ENCODE measurements at regions not wholly inside any gene's neighbourhood (a gene's known extent, or its start where the extent isn't known, plus 50 kb on each side); places are given as distances from the start of the nearest gene placed in this dataset.

- H3K27me3 ChIP-seq (ENCODE audit: control insufficient read depth, insufficient read depth, low read length) = no peaks in the 10 kb centered on the region
- POLR2A ChIA-PET = no interaction called here
- H3K4me3 ChIP-seq (ENCODE audit: low read depth in 2 of 2, low read length in 2 of 2) = no peak overlapping the region
- H3K36me3 ChIP-seq (ENCODE audit: control insufficient read depth, insufficient read depth, low read length) = no peaks in the 10 kb centered on the region
- intact Hi-C loops (cut with micrococcal nuclease; ENCODE audit: unreplicated experiment) = no loop called here
- no TSS peak for BruUV-seq (replicated peaks)
- DNase-seq (ENCODE audit: low read depth, low spot score) = no peak
- TF ChIP-seq POLR2AphosphoS5 (IDR thresholded peaks at IDR 0.05; ENCODE audit: low read depth, low read length) (no peak), CTCF (IDR thresholded peaks at IDR 0.05) (no peak), TCF7L2 (IDR thresholded peaks at IDR 0.05; ENCODE audit: low read depth, low read length) (no peak), REST (IDR thresholded peaks at IDR 0.05; ENCODE audit: insufficient read depth in 1 of 2, low read depth in 2 of 2, low read length in 1 of 2) (no peak), SIN3A (IDR thresholded peaks at IDR 0.05; ENCODE audit: borderline replicate concordance, insufficient read depth, low read depth, low read length) (no peak)
- no peaks in the 10 kb centered on the region for H3K4me1 ChIP-seq (ENCODE audit: control insufficient read depth, insufficient read depth, low read length)
- in situ Hi-C loops (cut with HindIII; ENCODE audit: low pct_unique_long_range_greater_than_20kb, low sequenced_read_pairs) = no loop called here
- no peaks in the 10 kb centered on the region for H3K9me3 ChIP-seq (ENCODE audit: control insufficient read depth, insufficient read depth, low read depth, low read length)
- no peak overlapping the region for H3K27ac ChIP-seq (ENCODE audit: low read length)
- no peak for ATAC-seq
- CTCF ChIA-PET = no interaction called here
Observed at GRCh38 chr12:16870845-16871244, 264.9 kb upstream of the LMO3 start.

- no peak for DNase-seq (ENCODE audit: low read depth, low spot score)
- no peaks in the 10 kb centered on the region for H3K36me3 ChIP-seq (ENCODE audit: control insufficient read depth, insufficient read depth, low read length)
- no peak overlapping the region for H3K27ac ChIP-seq (ENCODE audit: low read length)
- in situ Hi-C loops (cut with HindIII; ENCODE audit: low pct_unique_long_range_greater_than_20kb, low sequenced_read_pairs) = no loop called here
- intact Hi-C loops (cut with micrococcal nuclease; ENCODE audit: unreplicated experiment) = no loop called here
- H3K4me1 ChIP-seq (ENCODE audit: control insufficient read depth, insufficient read depth, low read length) = no peaks in the 10 kb centered on the region
- CTCF ChIA-PET = no interaction called here
- no peak overlapping the region for H3K4me3 ChIP-seq (ENCODE audit: low read depth in 2 of 2, low read length in 2 of 2)
- POLR2A ChIA-PET = no interaction called here
- no TSS peak for BruUV-seq (replicated peaks)
- no peaks in the 10 kb centered on the region for H3K27me3 ChIP-seq (ENCODE audit: control insufficient read depth, insufficient read depth, low read length)
- no peak for TF ChIP-seq SIN3A (IDR thresholded peaks at IDR 0.05; ENCODE audit: borderline replicate concordance, insufficient read depth, low read depth, low read length)
- no peak for TF ChIP-seq REST (IDR thresholded peaks at IDR 0.05; ENCODE audit: insufficient read depth in 1 of 2, low read depth in 2 of 2, low read length in 1 of 2)
- TF ChIP-seq POLR2AphosphoS5 (IDR thresholded peaks at IDR 0.05; ENCODE audit: low read depth, low read length) = no peak
- TF ChIP-seq TCF7L2 (IDR thresholded peaks at IDR 0.05; ENCODE audit: low read depth, low read length) = no peak
- TF ChIP-seq CTCF (IDR thresholded peaks at IDR 0.05) = no peak
- no peak for ATAC-seq
- H3K9me3 ChIP-seq (ENCODE audit: control insufficient read depth, insufficient read depth, low read depth, low read length) = no peaks in the 10 kb centered on the region
Observed at GRCh38 chr12:16863742-16864141, 257.8 kb upstream of the LMO3 start.

Measured in Panc1 (cell line).